Neural crest cell (in vitro differentiated cells): ENCODE measurements at regions not wholly inside any gene's neighbourhood (a gene's known extent, or its start where the extent isn't known, plus 50 kb on each side); places are given as distances from the start of the nearest gene placed in this dataset.
"Not testable (repeated sequence)": the region's sequence is repeated elsewhere in the genome, so short reads cannot be mapped to it uniquely, and the experiment has no call there.

ENCODE experiments used
- DNase-seq: peaks from one replicate; pipeline ENCODE4 v3.0.0; 2021; ENCODE audit warnings: low read depth, mixed read lengths, low spot score
- H3K27ac Mint-ChIP-seq: one replicate; pipeline ENCODE4 v1.8.0; 2021; ENCODE audit warnings: mild to moderate bottlenecking, mixed read lengths; ENCODE audit not compliant: unreplicated experiment
- H3K27me3 Mint-ChIP-seq: 2 replicates; pipeline ENCODE4 v1.8.0; 2021; ENCODE audit warnings: low read depth, mild to moderate bottlenecking, mixed read lengths
- H3K36me3 Mint-ChIP-seq: 2 replicates; pipeline ENCODE4 v1.8.0; 2021; ENCODE audit warnings: low read depth, mild to moderate bottlenecking, mixed read lengths
- H3K4me1 Mint-ChIP-seq: 2 replicates; pipeline ENCODE4 v1.8.0; 2021; ENCODE audit warnings: mixed read lengths
- H3K4me3 Mint-ChIP-seq: one replicate; pipeline ENCODE4 v1.8.0; 2021; ENCODE audit warnings: mild to moderate bottlenecking, mixed read lengths
- H3K9me3 Mint-ChIP-seq: 2 replicates; pipeline ENCODE4 v1.8.0; 2021; ENCODE audit warnings: mixed read lengths
- TF ChIP-seq, protein P1 (sequence below): fragments of 200-600 bp; sonication (generic); conservative IDR thresholded peaks from 2 replicates; pipeline ENCODE4 v1.5.0; 2021; ENCODE audit warnings: antibody characterized with exemption, mild to moderate bottlenecking

DNA sequence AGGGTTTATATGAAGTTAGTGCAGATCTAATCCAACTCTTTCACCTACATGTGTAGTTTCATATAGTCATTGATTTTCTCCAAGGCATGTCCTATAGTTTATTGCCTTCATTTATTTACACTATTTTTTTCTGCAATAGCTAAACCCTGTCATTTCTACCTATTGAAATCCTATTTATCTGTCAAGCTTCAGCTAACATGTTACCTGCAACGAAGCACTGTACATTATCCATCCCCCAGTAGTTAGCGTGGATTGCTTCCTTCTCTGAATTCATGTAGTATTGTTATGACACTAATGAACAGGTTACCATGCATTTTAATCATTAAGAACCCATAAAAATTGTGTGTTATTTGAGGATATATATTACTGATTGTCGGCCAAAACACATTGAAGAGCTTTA, 742.9 kb upstream of the PCDH20 start:
- Mint-ChIP-seq H3K4me3 (no peak overlapping the region), H3K36me3 (no peaks in the 10 kb centered on the region), H3K27me3 (no peaks in the 10 kb centered on the region), H3K4me1 (no peaks in the 10 kb centered on the region), H3K27ac (no peak overlapping the region), H3K9me3 (peaks cover 2% of the 10 kb centered on the region)
- TF ChIP-seq, protein P1, sequence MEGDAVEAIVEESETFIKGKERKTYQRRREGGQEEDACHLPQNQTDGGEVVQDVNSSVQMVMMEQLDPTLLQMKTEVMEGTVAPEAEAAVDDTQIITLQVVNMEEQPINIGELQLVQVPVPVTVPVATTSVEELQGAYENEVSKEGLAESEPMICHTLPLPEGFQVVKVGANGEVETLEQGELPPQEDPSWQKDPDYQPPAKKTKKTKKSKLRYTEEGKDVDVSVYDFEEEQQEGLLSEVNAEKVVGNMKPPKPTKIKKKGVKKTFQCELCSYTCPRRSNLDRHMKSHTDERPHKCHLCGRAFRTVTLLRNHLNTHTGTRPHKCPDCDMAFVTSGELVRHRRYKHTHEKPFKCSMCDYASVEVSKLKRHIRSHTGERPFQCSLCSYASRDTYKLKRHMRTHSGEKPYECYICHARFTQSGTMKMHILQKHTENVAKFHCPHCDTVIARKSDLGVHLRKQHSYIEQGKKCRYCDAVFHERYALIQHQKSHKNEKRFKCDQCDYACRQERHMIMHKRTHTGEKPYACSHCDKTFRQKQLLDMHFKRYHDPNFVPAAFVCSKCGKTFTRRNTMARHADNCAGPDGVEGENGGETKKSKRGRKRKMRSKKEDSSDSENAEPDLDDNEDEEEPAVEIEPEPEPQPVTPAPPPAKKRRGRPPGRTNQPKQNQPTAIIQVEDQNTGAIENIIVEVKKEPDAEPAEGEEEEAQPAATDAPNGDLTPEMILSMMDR = no peak
- DNase-seq = no peak

- not testable (repeated sequence) for DNase-seq, H3K36me3 Mint-ChIP-seq, H3K27me3 Mint-ChIP-seq, H3K27ac Mint-ChIP-seq, H3K4me1 Mint-ChIP-seq, H3K4me3 Mint-ChIP-seq
- H3K9me3 Mint-ChIP-seq = peaks cover 11% of the 10 kb centered on the region
These were observed 736.1 kb upstream of the PCDH20 start for GRCh38 chr13:62151724-62152123.

- TF ChIP-seq, protein P1 = no peak
- H3K9me3 Mint-ChIP-seq = peaks cover 13% of the 10 kb centered on the region
- H3K27ac Mint-ChIP-seq = no peak overlapping the region
- no peaks in the 10 kb centered on the region for H3K27me3 Mint-ChIP-seq
- H3K36me3 Mint-ChIP-seq = peaks cover 7% of the 10 kb centered on the region
- no peak for DNase-seq
- no peak overlapping the region for H3K4me3 Mint-ChIP-seq
- H3K4me1 Mint-ChIP-seq = peaks cover 7% of the 10 kb centered on the region
These were observed 726.4 kb upstream of the PCDH20 start for GRCh38 chr13:62142048-62142447.

GRCh38 chr13:62139597-62139996, 723.9 kb upstream of the PCDH20 start:
- H3K27ac Mint-ChIP-seq = no peak overlapping the region
- H3K36me3 Mint-ChIP-seq = peaks cover 7% of the 10 kb centered on the region
- DNase-seq = no peak
- peaks cover 7% of the 10 kb centered on the region for H3K4me1 Mint-ChIP-seq
- H3K27me3 Mint-ChIP-seq = no peaks in the 10 kb centered on the region
- peaks cover 11% of the 10 kb centered on the region for H3K9me3 Mint-ChIP-seq
- no peak overlapping the region for H3K4me3 Mint-ChIP-seq
- TF ChIP-seq, protein P1 = no peak

DNA sequence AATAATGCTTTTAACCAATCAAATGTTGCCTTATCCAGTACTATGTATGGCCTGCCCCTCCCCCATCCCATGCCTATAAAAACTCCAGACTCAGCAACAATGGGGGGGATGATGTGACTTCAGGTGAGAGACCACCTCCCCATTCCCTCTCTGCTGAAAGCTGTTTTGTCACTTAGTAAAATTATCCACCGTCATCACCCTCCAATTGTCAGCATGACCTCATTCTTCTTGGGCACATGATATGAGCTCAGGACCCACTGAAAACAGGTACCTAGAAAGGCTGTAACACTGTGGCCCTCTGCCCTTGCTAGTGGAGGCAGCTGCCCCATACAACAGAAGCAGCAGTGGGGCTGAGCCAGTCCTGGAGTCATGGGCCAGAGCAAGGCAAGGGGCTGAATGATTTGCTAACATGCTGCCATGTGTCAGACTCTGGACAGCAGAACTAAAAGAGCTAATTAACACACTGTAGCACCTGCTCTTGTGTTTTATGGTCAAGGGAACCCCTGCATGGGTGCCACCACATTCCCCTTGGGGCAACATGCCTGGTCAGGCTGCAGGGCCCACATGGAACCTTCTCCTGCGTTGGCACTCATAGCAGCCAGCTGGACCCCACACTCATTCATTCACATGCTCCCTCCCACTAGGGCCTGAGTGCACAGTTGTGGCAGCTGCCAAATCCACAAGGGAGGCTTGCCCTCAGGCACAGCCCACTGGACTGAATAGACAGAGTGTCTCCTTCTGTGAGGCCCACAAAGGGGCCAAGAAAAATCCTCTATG, 722.2 kb upstream of the PCDH20 start:
- H3K4me1 Mint-ChIP-seq = peaks cover 7% of the 10 kb centered on the region

DNA sequence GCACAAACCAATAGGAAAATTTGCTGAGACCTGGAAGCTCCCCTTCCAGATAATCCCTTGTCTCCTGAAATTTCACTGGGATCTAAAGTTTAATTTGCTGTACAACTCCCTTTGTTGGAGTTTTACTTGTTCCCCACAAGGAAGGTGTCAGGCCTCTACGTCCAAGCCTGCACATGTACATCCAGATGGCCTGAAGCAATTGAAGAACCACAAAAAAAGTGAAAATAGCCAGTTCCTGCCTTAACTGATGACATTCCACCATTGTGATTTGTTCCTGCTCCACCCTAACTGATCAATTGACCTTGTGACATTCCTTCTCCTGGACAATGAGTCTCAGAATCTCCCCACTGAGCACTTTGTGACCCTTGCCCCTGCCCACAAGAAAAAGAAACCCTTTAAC, 716.0 kb upstream of the PCDH20 start:
- Mint-ChIP-seq H3K27ac (peak overlapping the region; percentile 20), H3K9me3 (peaks cover 11% of the 10 kb centered on the region), H3K4me3 (no peak overlapping the region), H3K4me1 (peaks cover 4% of the 10 kb centered on the region), H3K27me3 (no peaks in the 10 kb centered on the region), H3K36me3 (peaks cover 3% of the 10 kb centered on the region)
- TF ChIP-seq, protein P1 = no peak
- DNase-seq = no peak

More for the DNA sequence above, 722.2 kb upstream of the PCDH20 start:
- TF ChIP-seq, protein P1 = no peak
- H3K4me3 Mint-ChIP-seq = no peak overlapping the region
- H3K36me3 Mint-ChIP-seq = peaks cover 4% of the 10 kb centered on the region
- H3K27ac Mint-ChIP-seq = no peak overlapping the region
- no peak for DNase-seq
- no peaks in the 10 kb centered on the region for H3K27me3 Mint-ChIP-seq
- peaks cover 11% of the 10 kb centered on the region for H3K9me3 Mint-ChIP-seq
